ENCODE measurements at regions not wholly inside any gene's neighbourhood (a gene's known extent, or its start where the extent isn't known, plus 50 kb on each side); places are given as distances from the start of the nearest gene placed in this dataset.

DNA sequence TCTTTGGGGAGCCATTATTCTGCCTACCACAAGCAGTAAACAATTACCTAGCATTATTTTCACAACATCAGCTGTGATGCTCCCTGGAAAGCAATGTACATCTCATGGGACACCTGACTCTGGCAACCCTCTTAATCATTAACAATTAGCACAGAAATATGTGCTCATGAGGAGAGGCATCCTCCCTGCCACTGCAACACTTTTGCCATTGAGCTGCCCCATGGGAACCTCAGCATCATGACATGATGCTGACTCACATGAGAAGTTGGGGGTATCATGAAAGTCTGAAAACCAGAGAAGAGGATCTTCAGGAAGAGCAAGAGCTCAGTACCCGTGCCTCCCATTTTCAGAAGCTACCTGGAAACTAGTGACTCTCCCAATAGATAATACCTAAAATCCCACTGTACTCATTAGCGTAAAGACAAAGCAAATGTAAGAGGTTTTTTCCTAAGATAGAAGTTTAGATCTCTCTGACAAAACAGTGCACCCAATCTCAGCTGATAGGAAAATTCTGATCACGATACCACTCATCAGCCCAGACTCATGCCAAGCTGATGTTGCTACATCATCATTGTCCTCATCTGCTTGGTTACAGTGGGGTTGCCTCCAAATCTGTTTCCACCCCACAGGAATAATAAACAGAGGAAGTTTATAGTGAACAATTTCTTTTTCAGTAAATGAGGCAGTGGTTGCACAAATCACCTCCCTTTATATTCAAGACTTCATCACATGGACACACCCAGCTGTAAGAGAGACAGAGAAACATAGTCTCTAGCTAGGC lies 244.5 kb downstream of the NR2F1-AS1 start:
- ChIA-PET POLR2A (no interaction called here), CTCF (interaction anchor here (1.2 kb wide), 1 partner anchor 13 kb away, joined by 3 read pairs; no protein-coding TSS in a partner anchor)
- no peak for DNase-seq (ENCODE audit: extremely low spot score)
- no peak for TF ChIP-seq CTCF (IDR thresholded peaks at IDR 0.05; ENCODE audit: control extremely low read depth, extremely low read depth, low read depth, missing control alignments)

GRCh38 chr5:93331863-93332262 lies 249.2 kb downstream of the NR2F1-AS1 start:
- POLR2A ChIA-PET = no interaction called here
- no peak for DNase-seq (ENCODE audit: extremely low spot score)
- no peak for TF ChIP-seq CTCF (IDR thresholded peaks at IDR 0.05; ENCODE audit: control extremely low read depth, extremely low read depth, low read depth, missing control alignments)
- CTCF ChIA-PET = no interaction called here

DNA sequence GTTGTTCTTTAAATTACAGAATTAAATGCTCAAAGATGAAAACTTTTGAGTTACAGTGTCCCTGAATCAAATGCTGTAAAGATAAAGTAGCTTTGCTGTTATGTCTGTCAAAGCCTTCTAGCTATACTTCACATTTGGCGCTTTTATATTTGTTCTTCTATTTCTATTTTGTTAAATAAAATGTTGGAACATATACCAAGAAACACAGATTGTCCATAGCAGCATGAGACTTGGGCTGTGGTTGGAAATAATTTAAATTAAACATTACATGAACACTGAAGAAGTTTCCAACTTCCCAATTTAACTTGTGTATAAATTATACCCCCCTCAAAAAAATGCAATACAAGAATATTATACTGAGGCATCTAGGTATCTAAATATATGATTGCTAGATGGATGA lies 249.8 kb downstream of the NR2F1-AS1 start:
- no peak for DNase-seq (ENCODE audit: extremely low spot score)
- POLR2A ChIA-PET = no interaction called here
- CTCF ChIA-PET = no interaction called here
- no peak for TF ChIP-seq CTCF (IDR thresholded peaks at IDR 0.05; ENCODE audit: control extremely low read depth, extremely low read depth, low read depth, missing control alignments)

- CTCF ChIA-PET = interaction anchor here (1.0 kb wide), 1 partner anchor 19 kb away, joined by 3 read pairs; no protein-coding TSS in a partner anchor
- DNase-seq (ENCODE audit: extremely low spot score) = no peak
- TF ChIP-seq CTCF (IDR thresholded peaks at IDR 0.05; ENCODE audit: control extremely low read depth, extremely low read depth, low read depth, missing control alignments) = no peak
- POLR2A ChIA-PET = no interaction called here
Measured at GRCh38 chr5:93330506-93330905, 250.5 kb downstream of the NR2F1-AS1 start.

DNA sequence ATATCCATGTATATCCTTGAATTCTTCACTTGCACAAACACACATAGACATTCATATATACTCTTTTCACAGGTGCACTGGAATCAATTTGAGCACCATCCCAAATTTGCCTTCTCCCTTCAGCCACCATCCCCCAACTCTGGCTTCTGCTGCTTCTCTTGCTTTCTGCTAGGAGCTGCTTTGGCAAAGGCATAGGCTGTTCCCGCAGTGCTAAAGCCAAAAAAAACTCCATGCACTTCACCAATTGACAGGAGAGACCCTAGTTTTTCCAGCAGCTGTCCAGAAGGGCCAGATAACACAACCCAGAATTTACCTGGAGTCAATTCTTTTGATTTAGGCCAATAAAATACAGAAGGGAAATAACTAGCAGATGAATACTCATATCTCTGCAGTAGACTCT lies 251.3 kb downstream of the NR2F1-AS1 start:
- ChIA-PET CTCF (interaction anchor here (1.0 kb wide), 1 partner anchor 20 kb away, joined by 3 read pairs; no protein-coding TSS in a partner anchor), POLR2A (no interaction called here)
- TF ChIP-seq CTCF (IDR thresholded peaks at IDR 0.05; ENCODE audit: control extremely low read depth, extremely low read depth, low read depth, missing control alignments) = no peak
- DNase-seq (ENCODE audit: extremely low spot score) = no peak

GRCh38 chr5:93328833-93329232 lies 252.2 kb downstream of the NR2F1-AS1 start:
- DNase-seq (ENCODE audit: extremely low spot score) = no peak
- no peak for TF ChIP-seq CTCF (IDR thresholded peaks at IDR 0.05; ENCODE audit: control extremely low read depth, extremely low read depth, low read depth, missing control alignments)
- ChIA-PET POLR2A (no interaction called here), CTCF (no interaction called here)

All from GM10248 (cell line).